Naive thymus-derived CD4-positive, alpha-beta T cell (primary cell): ENCODE measurements at regions not wholly inside any gene's neighbourhood (a gene's known extent, or its start where the extent isn't known, plus 50 kb on each side); places are given as distances from the start of the nearest gene placed in this dataset.
A peak's percentile ranks its signal among the peaks of the same experiment; 100 is the strongest.

Source experiments
- ATAC-seq: fragments of 150-1000 bp; cut with Tn5 transposase; 2 replicates; pipeline ENCODE4 v1.10.0; 2021; ENCODE audit warnings: mild to moderate bottlenecking, moderate library complexity
- CTCF ChIA-PET: fragments of 350-600 bp; sonication (Branson Sonifier 250); formaldehyde crosslinking; loops from one replicate; lab custom pipeline; 2021; ENCODE audit warnings: antibody characterized with exemption; lab: Charles Lee
- POLR2A ChIA-PET: fragments of 350-600 bp; sonication (Branson Sonifier 250); formaldehyde crosslinking; loops from one replicate; lab custom pipeline; 2021; ENCODE audit warnings: antibody characterized with exemption, inconsistent platforms; lab: Charles Lee
- DNase-seq, 9 donors: peaks; one replicate each; pipeline versions ENCODE4 v3.0.0 to v3.0.0-alpha.2; 2020 to 2022; ENCODE audit warnings: mixed read lengths in 1 of 9
- H3K27ac ChIP-seq: one replicate; pipeline ENCODE4 v1.7.0; 2013; ENCODE audit warnings: mild to moderate bottlenecking, low read depth, low read length, moderate library complexity
- H3K27me3 ChIP-seq, 2 donors: one replicate each; pipeline ENCODE4 v1.7.0; 2013; ENCODE audit warnings: low read length in 2 of 2, mild to moderate bottlenecking in 2 of 2, moderate library complexity in 2 of 2; ENCODE audit not compliant: control insufficient read depth in 2 of 2, insufficient read depth in 2 of 2
- H3K36me3 ChIP-seq, 3 experiments: 1 replicate in 2 of 3; 2 replicates in 1 of 3; pipeline ENCODE4 v1.7.0; 2013; ENCODE audit warnings: low read length in 3 of 3, mild to moderate bottlenecking in 3 of 3, moderate library complexity in 1 of 3; ENCODE audit not compliant: insufficient read depth in 3 of 3, control insufficient read depth in 2 of 3
- H3K4me1 ChIP-seq, 2 donors: one replicate each; pipeline ENCODE4 v1.7.0; 2013; ENCODE audit warnings: low read length in 2 of 2, mild to moderate bottlenecking in 2 of 2, moderate library complexity in 1 of 2; ENCODE audit not compliant: control insufficient read depth in 2 of 2, insufficient read depth in 2 of 2
- H3K4me3 ChIP-seq: 2 replicates; pipeline ENCODE4 v1.7.0; 2013; ENCODE audit warnings: mild to moderate bottlenecking, low read length
- H3K9me3 ChIP-seq, 3 experiments: 1 replicate in 2 of 3; 2 replicates in 1 of 3; pipeline ENCODE4 v1.7.0; 2013; ENCODE audit warnings: low read length in 3 of 3; ENCODE audit not compliant: control insufficient read depth in 2 of 3
- H3K27ac Mint-ChIP-seq, 9 donors: one replicate each; pipeline ENCODE4 v1.8.0; 2020 to 2022; ENCODE audit warnings: mixed read lengths in 9 of 9, mild to moderate bottlenecking in 8 of 9, moderate library complexity in 5 of 9, inconsistent platforms in 2 of 9
- H3K27me3 Mint-ChIP-seq, 5 donors: one replicate each; pipeline ENCODE4 v1.8.0; 2021 to 2022; ENCODE audit warnings: mixed read lengths in 5 of 5, mild to moderate bottlenecking in 1 of 5
- H3K36me3 Mint-ChIP-seq, 5 donors: one replicate each; pipeline ENCODE4 v1.8.0; 2020 to 2022; ENCODE audit warnings: mixed read lengths in 5 of 5, mild to moderate bottlenecking in 3 of 5, inconsistent platforms in 1 of 5
- H3K4me1 Mint-ChIP-seq, 7 donors: one replicate each; pipeline ENCODE4 v1.8.0; 2020 to 2022; ENCODE audit warnings: mixed read lengths in 7 of 7, mild to moderate bottlenecking in 3 of 7, inconsistent platforms in 1 of 7
- H3K4me3 Mint-ChIP-seq, 10 donors: one replicate each; pipeline ENCODE4 v1.8.0; 2020 to 2022; ENCODE audit warnings: mild to moderate bottlenecking in 10 of 10, mixed read lengths in 10 of 10, moderate library complexity in 6 of 10, inconsistent platforms in 2 of 10
- H3K9me3 Mint-ChIP-seq, 11 donors: one replicate each; pipeline ENCODE4 v1.8.0; 2020 to 2022; ENCODE audit warnings: mixed read lengths in 11 of 11, mild to moderate bottlenecking in 4 of 11, inconsistent platforms in 1 of 11, moderate library complexity in 1 of 11
- intact Hi-C, 2 donors: fragments of 100-400 bp; cut with micrococcal nuclease; formaldehyde crosslinking; loops; one replicate each; pipeline ENCODE4 v1.15.1; 2023

GRCh38 chr14:98708555-98708954 is 563.4 kb downstream of the BCL11B start:
- DNase-seq: no peak
- no peaks in the 10 kb centered on the region for H3K9me3 ChIP-seq
- Mint-ChIP-seq H3K27me3 (peaks cover 0 to 2% (median 0%) of the 10 kb centered on the region in 5 donors), H3K36me3 (no peaks in the 10 kb centered on the region), H3K4me3 (peak overlapping the region in 3 of 10 donors; percentile 32 to 62 (median 45)), H3K4me1 (peaks cover 27 to 57% (median 49%) of the 10 kb centered on the region in 7 donors), H3K27ac (peak overlapping the region in 5 of 9 donors; percentile 44 to 85 (median 67)), H3K9me3 (no peaks in the 10 kb centered on the region)
- no peak overlapping the region for H3K4me3 ChIP-seq
- ChIA-PET CTCF (no interaction called here), POLR2A (no interaction called here)
- no peaks in the 10 kb centered on the region for H3K36me3 ChIP-seq
- H3K27me3 ChIP-seq: no peaks in the 10 kb centered on the region
- peaks cover 17 to 31% of the 10 kb centered on the region in 2 donors for H3K4me1 ChIP-seq
- ATAC-seq: no peak
- H3K27ac ChIP-seq: no peak overlapping the region
- intact Hi-C loops: loop anchor here (10.0 kb wide), 2 partner anchors 556 to 574 kb away; no protein-coding TSS in a partner anchor

GRCh38 chr14:98711453-98711852 is 560.5 kb downstream of the BCL11B start:
- H3K9me3 Mint-ChIP-seq: no peaks in the 10 kb centered on the region
- Histone ChIP-seq H3K27me3 (no peaks in the 10 kb centered on the region), H3K27ac (no peak overlapping the region), H3K9me3 (no peaks in the 10 kb centered on the region), H3K4me3 (no peak overlapping the region), H3K4me1 (peaks cover 0 to 11% of the 10 kb centered on the region in 2 donors), H3K36me3 (no peaks in the 10 kb centered on the region)
- H3K27ac Mint-ChIP-seq: peak overlapping the region; percentile 10 to 91 (median 71)
- H3K4me1 Mint-ChIP-seq: peaks cover 12 to 46% (median 27%) of the 10 kb centered on the region in 7 donors
- no peaks in the 10 kb centered on the region for H3K36me3 Mint-ChIP-seq
- DNase-seq: peak in 8 of 9 donors; percentile 3 to 44 (median 17)
- ChIA-PET POLR2A (no interaction called here), CTCF (no interaction called here)
- H3K27me3 Mint-ChIP-seq: peaks cover 0 to 6% (median 0%) of the 10 kb centered on the region in 5 donors
- H3K4me3 Mint-ChIP-seq: peak overlapping the region in 5 of 10 donors; percentile 11 to 67 (median 16)
- intact Hi-C loops: loop anchor here in 1 of 2 donors (5.0 kb wide), 1 partner anchor 556 kb away; no protein-coding TSS in a partner anchor
- peak; percentile 65 for ATAC-seq

GRCh38 chr14:98714626-98715425 is 557.2 kb downstream of the BCL11B start:
- H3K27ac Mint-ChIP-seq: no peak overlapping the region
- Histone ChIP-seq H3K4me1 (peaks cover 0 to 6% of the 10 kb centered on the region in 2 donors), H3K27ac (no peak overlapping the region), H3K36me3 (no peaks in the 10 kb centered on the region), H3K27me3 (no peaks in the 10 kb centered on the region), H3K4me3 (no peak overlapping the region), H3K9me3 (no peaks in the 10 kb centered on the region)
- H3K27me3 Mint-ChIP-seq: peaks cover 0 to 4% (median 0%) of the 10 kb centered on the region in 5 donors
- no peak overlapping the region for H3K4me3 Mint-ChIP-seq
- DNase-seq (no peak), ATAC-seq (no peak)
- H3K36me3 Mint-ChIP-seq: no peaks in the 10 kb centered on the region
- intact Hi-C loops: loop anchor here in 1 of 2 donors (5.0 kb wide), 1 partner anchor 552 kb away; no protein-coding TSS in a partner anchor
- ChIA-PET CTCF (interaction anchor here (0.6 to 0.8 kb wide), 2 partner anchors 18 to 207 kb away, joined by 3 read pairs; no protein-coding TSS in a partner anchor), POLR2A (interaction anchor here (0.9 kb wide), 1 partner anchor 27 kb away, joined by 3 read pairs; no protein-coding TSS in a partner anchor)
- peaks cover 10 to 36% (median 20%) of the 10 kb centered on the region in 7 donors for H3K4me1 Mint-ChIP-seq
- no peaks in the 10 kb centered on the region for H3K9me3 Mint-ChIP-seq

GRCh38 chr14:98716133-98716532 is 555.9 kb downstream of the BCL11B start:
- Mint-ChIP-seq H3K27me3 (peaks cover 0 to 4% (median 0%) of the 10 kb centered on the region in 5 donors), H3K4me1 (peaks cover 6 to 28% (median 12%) of the 10 kb centered on the region in 7 donors), H3K4me3 (no peak overlapping the region), H3K36me3 (no peaks in the 10 kb centered on the region), H3K27ac (no peak overlapping the region), H3K9me3 (no peaks in the 10 kb centered on the region)
- Histone ChIP-seq H3K36me3 (no peaks in the 10 kb centered on the region), H3K9me3 (no peaks in the 10 kb centered on the region), H3K27me3 (no peaks in the 10 kb centered on the region), H3K27ac (no peak overlapping the region), H3K4me3 (no peak overlapping the region), H3K4me1 (peaks cover 0 to 6% of the 10 kb centered on the region in 2 donors)
- DNase-seq (no peak), ATAC-seq (no peak)
- intact Hi-C loops: no loop called here
- CTCF ChIA-PET: interaction anchor here (0.8 kb wide), 1 partner anchor 20 kb away, joined by 3 read pairs; no protein-coding TSS in a partner anchor
- POLR2A ChIA-PET: no interaction called here

GRCh38 chr14:98721061-98721460 is 550.9 kb downstream of the BCL11B start:
- no peak for ATAC-seq

GRCh38 chr14:98724734-98725133 is 547.3 kb downstream of the BCL11B start:
- Mint-ChIP-seq H3K4me3 (no peak overlapping the region), H3K4me1 (peaks cover 0 to 14% (median 11%) of the 10 kb centered on the region in 7 donors), H3K9me3 (peaks cover 0 to 16% (median 3%) of the 10 kb centered on the region in 11 donors), H3K27ac (peak overlapping the region in 2 of 9 donors; percentile 42 to 59), H3K27me3 (peaks cover 0 to 21% (median 5%) of the 10 kb centered on the region in 5 donors), H3K36me3 (peaks cover 0 to 9% (median 0%) of the 10 kb centered on the region in 5 donors)
- Histone ChIP-seq H3K36me3 (no peaks in the 10 kb centered on the region), H3K4me1 (no peaks in the 10 kb centered on the region), H3K27ac (no peak overlapping the region), H3K27me3 (no peaks in the 10 kb centered on the region), H3K9me3 (no peaks in the 10 kb centered on the region), H3K4me3 (no peak overlapping the region)
- DNase-seq (no peak), ATAC-seq (no peak)
- intact Hi-C loops: no loop called here
- ChIA-PET POLR2A (no interaction called here), CTCF (no interaction called here)

More at GRCh38 chr14:98721061-98721460, 550.9 kb downstream of the BCL11B start:
- H3K27ac Mint-ChIP-seq: peak overlapping the region in 1 of 9 donors; percentile 22
- H3K36me3 Mint-ChIP-seq: peaks cover 0 to 9% (median 0%) of the 10 kb centered on the region in 5 donors
- H3K4me1 ChIP-seq: no peaks in the 10 kb centered on the region
- POLR2A ChIA-PET: no interaction called here
- H3K27me3 ChIP-seq: no peaks in the 10 kb centered on the region
- peaks cover 0 to 16% (median 0%) of the 10 kb centered on the region in 11 donors for H3K9me3 Mint-ChIP-seq
- peaks cover 0 to 17% (median 13%) of the 10 kb centered on the region in 7 donors for H3K4me1 Mint-ChIP-seq
- H3K27ac ChIP-seq: no peak overlapping the region
- H3K4me3 ChIP-seq: no peak overlapping the region
- no peaks in the 10 kb centered on the region for H3K9me3 ChIP-seq
- H3K4me3 Mint-ChIP-seq: no peak overlapping the region
- H3K36me3 ChIP-seq: no peaks in the 10 kb centered on the region
- peaks cover 0 to 21% (median 2%) of the 10 kb centered on the region in 5 donors for H3K27me3 Mint-ChIP-seq
- intact Hi-C loops: no loop called here
- CTCF ChIA-PET: no interaction called here
- DNase-seq: no peak
